ENCODE measurements at regions not wholly inside any gene's neighbourhood (a gene's known extent, or its start where the extent isn't known, plus 50 kb on each side); places are given as distances from the start of the nearest gene placed in this dataset.

- TF ChIP-seq CTCF (IDR thresholded peaks at IDR 0.05) (no peak), POLR2A (IDR thresholded peaks at IDR 0.05) (no peak)
Observed at GRCh38 chr1:74995821-74996220, 138.4 kb upstream of the LHX8 start.
